Spleen (tissue), 7 donors: ENCODE measurements at regions not wholly inside any gene's neighbourhood (a gene's known extent, or its start where the extent isn't known, plus 50 kb on each side); places are given as distances from the start of the nearest gene placed in this dataset.

ENCODE experiments used
- CTCF ChIP-seq, 11 experiments: fragments of 200-600 bp in 7 of 11; fragments of 450-650 bp in 4 of 11; sonication (generic) in 4 of 11; IDR thresholded peaks in 8 of 11; conservative IDR thresholded peaks in 3 of 11; 1 replicate in 7 of 11; 2 replicates in 4 of 11; pipeline versions ENCODE4 v1.4.0 to v1.8.0; 2016 to 2021; ENCODE audit warnings: antibody characterized with exemption in 11 of 11, inconsistent platforms in 4 of 11, mild to moderate bottlenecking in 1 of 11
- POLR2A ChIP-seq, 3 donors: fragments of 450-650 bp; IDR thresholded peaks; one replicate each; pipeline ENCODE4 v1.5.1; 2017; ENCODE audit warnings: antibody characterized with exemption in 3 of 3, mild to moderate bottlenecking in 1 of 3
- POLR2AphosphoS5 ChIP-seq, 3 donors: sonication (generic); formaldehyde crosslinking; IDR thresholded peaks; one replicate each; pipeline ENCODE4 v1.5.1; 2017; ENCODE audit warnings: antibody characterized with exemption in 3 of 3
- donor health status: DM: no; HTN: no; CAD: no; lungs with moderate emphysema.
- donor health status: DM: no; HTN: no; CAD: no.
- donor health status: DM: no; HTN: no; CAD: no.

GRCh38 chr5:125293726-125294125, 547.3 kb upstream of the ZNF608 start:
- TF ChIP-seq POLR2AphosphoS5 (IDR thresholded peaks at IDR 0.05) (no peak), POLR2A (IDR thresholded peaks at IDR 0.05) (no peak), CTCF (IDR thresholded peaks at IDR 0.05 in 8 of 11, conservative IDR thresholded peaks at IDR 0.05 in 3 of 11) (no peak)
